ENCODE measurements at regions not wholly inside any gene's neighbourhood (a gene's known extent, or its start where the extent isn't known, plus 50 kb on each side); places are given as distances from the start of the nearest gene placed in this dataset.

GRCh38 chr10:105675333-105675732 lies 1034.2 kb downstream of the SORCS3 start:
- TF ChIP-seq EP300 (IDR thresholded peaks at IDR 0.05) = no peak
- no peak for TF ChIP-seq CTCF (IDR thresholded peaks at IDR 0.05)
- TF ChIP-seq POLR2A (IDR thresholded peaks at IDR 0.05) = no peak
- no peak for TF ChIP-seq POLR2AphosphoS5 (IDR thresholded peaks at IDR 0.05)
